Left ventricle myocardium inferior (tissue), 1 donor: ENCODE measurements at regions not wholly inside any gene's neighbourhood (a gene's known extent, or its start where the extent isn't known, plus 50 kb on each side); places are given as distances from the start of the nearest gene placed in this dataset.

Experiments used
- DNase-seq: peaks from one replicate; pipeline ENCODE4 v3.0.0-alpha.2; 2020
- H3K27ac ChIP-seq: fragments of 200-600 bp; replicated peaks from 2 replicates; pipeline ENCODE4 v1.8.0; 2021
- H3K27me3 ChIP-seq: fragments of 200-600 bp; 2 replicates; pipeline ENCODE4 v1.8.0; 2021; ENCODE audit warnings: low read depth
- H3K36me3 ChIP-seq: fragments of 200-600 bp; 2 replicates; pipeline ENCODE4 v1.8.0; 2021
- H3K4me1 ChIP-seq: fragments of 200-600 bp; 2 replicates; pipeline ENCODE4 v1.8.0; 2021
- H3K4me3 ChIP-seq: fragments of 200-600 bp; 2 replicates; pipeline ENCODE4 v1.8.0; 2021; ENCODE audit warnings: mild to moderate bottlenecking, moderate library complexity
- H3K9me3 ChIP-seq: fragments of 200-600 bp; replicated peaks from 2 replicates; pipeline ENCODE4 v1.8.0; 2021
- intact Hi-C: fragments of 100-400 bp; cut with micrococcal nuclease; formaldehyde crosslinking; loops from one replicate; pipeline ENCODE4 v1.11.0; 2022
- TF ChIP-seq, protein P1 (sequence below): fragments of 200-600 bp; IDR thresholded peaks from 2 replicates; pipeline ENCODE4 v1.8.0; 2021; ENCODE audit warnings: antibody characterized with exemption, mild to moderate bottlenecking, borderline replicate concordance
- donor health status: DM: no; HTN: yes; CAD: no; lungs with severe emphysema.

DNA sequence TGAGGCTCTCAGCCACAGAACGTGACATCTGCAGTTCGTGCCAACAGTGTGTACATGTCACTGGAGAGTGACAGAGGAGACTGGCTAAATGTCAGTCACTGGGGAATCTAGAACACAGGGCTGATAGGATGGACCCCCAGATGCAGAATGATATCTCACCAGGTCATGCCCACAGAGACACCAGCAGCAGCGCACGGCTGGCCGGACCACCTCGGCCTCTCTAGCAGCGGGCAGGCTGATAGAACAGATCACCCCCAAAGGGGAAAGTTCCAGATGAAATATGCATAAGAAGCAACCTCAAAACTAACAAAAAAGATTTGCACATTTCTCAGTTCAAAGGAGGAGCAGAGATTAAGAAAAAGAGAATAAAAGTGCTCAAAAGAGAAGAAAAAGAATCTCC lies 266.5 kb downstream of the SEC23A start:
- no peak overlapping the region for H3K27ac ChIP-seq
- TF ChIP-seq, protein P1, sequence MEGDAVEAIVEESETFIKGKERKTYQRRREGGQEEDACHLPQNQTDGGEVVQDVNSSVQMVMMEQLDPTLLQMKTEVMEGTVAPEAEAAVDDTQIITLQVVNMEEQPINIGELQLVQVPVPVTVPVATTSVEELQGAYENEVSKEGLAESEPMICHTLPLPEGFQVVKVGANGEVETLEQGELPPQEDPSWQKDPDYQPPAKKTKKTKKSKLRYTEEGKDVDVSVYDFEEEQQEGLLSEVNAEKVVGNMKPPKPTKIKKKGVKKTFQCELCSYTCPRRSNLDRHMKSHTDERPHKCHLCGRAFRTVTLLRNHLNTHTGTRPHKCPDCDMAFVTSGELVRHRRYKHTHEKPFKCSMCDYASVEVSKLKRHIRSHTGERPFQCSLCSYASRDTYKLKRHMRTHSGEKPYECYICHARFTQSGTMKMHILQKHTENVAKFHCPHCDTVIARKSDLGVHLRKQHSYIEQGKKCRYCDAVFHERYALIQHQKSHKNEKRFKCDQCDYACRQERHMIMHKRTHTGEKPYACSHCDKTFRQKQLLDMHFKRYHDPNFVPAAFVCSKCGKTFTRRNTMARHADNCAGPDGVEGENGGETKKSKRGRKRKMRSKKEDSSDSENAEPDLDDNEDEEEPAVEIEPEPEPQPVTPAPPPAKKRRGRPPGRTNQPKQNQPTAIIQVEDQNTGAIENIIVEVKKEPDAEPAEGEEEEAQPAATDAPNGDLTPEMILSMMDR = no peak

GRCh38 chr14:38835874-38836273 lies 267.2 kb downstream of the SEC23A start:
- Histone ChIP-seq H3K9me3 (no peaks in the 10 kb centered on the region), H3K4me1 (peaks cover 15% of the 10 kb centered on the region), H3K27me3 (no peaks in the 10 kb centered on the region), H3K27ac (no peak overlapping the region), H3K36me3 (no peaks in the 10 kb centered on the region), H3K4me3 (no peak overlapping the region)
- intact Hi-C loops = no loop called here
- DNase-seq = no peak
- TF ChIP-seq, protein P1 = no peak

More for the DNA sequence above, 266.5 kb downstream of the SEC23A start:
- Histone ChIP-seq H3K9me3 (no peaks in the 10 kb centered on the region), H3K36me3 (no peaks in the 10 kb centered on the region), H3K27me3 (no peaks in the 10 kb centered on the region), H3K4me1 (peaks cover 15% of the 10 kb centered on the region), H3K4me3 (no peak overlapping the region)
- intact Hi-C loops = no loop called here
- no peak for DNase-seq

GRCh38 chr14:38828183-38828827 lies 274.7 kb downstream of the SEC23A start:
- H3K27me3 ChIP-seq = no peaks in the 10 kb centered on the region
- H3K36me3 ChIP-seq = no peaks in the 10 kb centered on the region
- no peaks in the 10 kb centered on the region for H3K4me1 ChIP-seq
- no peaks in the 10 kb centered on the region for H3K9me3 ChIP-seq
- H3K4me3 ChIP-seq = no peak overlapping the region
- no peak overlapping the region for H3K27ac ChIP-seq
- TF ChIP-seq, protein P1 = no peak
- DNase-seq = no peak
- intact Hi-C loops = no loop called here

DNA sequence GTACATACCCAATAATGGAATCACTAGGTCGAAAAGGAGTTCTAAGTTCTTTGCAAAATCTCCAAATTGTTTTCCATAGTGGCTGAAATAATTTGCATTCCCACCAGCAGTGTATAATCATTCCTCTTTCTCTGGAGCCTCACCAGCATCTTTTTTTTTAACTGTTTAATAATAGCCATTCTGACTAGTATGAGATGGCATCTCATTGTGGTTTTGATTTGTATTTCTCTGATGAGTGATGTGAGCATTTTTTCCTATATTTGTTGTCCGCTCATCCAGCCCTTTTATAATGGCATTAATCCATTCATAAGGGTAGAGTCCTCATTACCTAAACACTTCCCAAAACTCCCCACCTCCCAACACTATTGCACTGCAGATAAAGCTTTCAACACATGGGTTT lies 278.3 kb downstream of the SEC23A start:
- H3K27ac ChIP-seq = no peak overlapping the region
- H3K4me3 ChIP-seq = no peak overlapping the region
- DNase-seq = no peak
- no peaks in the 10 kb centered on the region for H3K9me3 ChIP-seq
- H3K27me3 ChIP-seq = no peaks in the 10 kb centered on the region
- no peaks in the 10 kb centered on the region for H3K4me1 ChIP-seq
- intact Hi-C loops = no loop called here
- no peaks in the 10 kb centered on the region for H3K36me3 ChIP-seq
- TF ChIP-seq, protein P1 = no peak

GRCh38 chr14:38818555-38818954 lies 284.5 kb downstream of the SEC23A start:
- no peaks in the 10 kb centered on the region for H3K36me3 ChIP-seq
- no peak overlapping the region for H3K4me3 ChIP-seq
- H3K9me3 ChIP-seq = no peaks in the 10 kb centered on the region
- DNase-seq = no peak
- intact Hi-C loops = no loop called here
- H3K27me3 ChIP-seq = no peaks in the 10 kb centered on the region
- H3K4me1 ChIP-seq = no peaks in the 10 kb centered on the region
- TF ChIP-seq, protein P1 = no peak
- H3K27ac ChIP-seq = no peak overlapping the region
